ENCODE measurements at regions not wholly inside any gene's neighbourhood (a gene's known extent, or its start where the extent isn't known, plus 50 kb on each side); places are given as distances from the start of the nearest gene placed in this dataset.

- TF ChIP-seq CTCF (IDR thresholded peaks at IDR 0.05; ENCODE audit: low read length, missing control alignments) = no peak
- DNase-seq (ENCODE audit: low read depth) = no peak
Measured at GRCh38 chr1:208933984-208934525, 649.5 kb upstream of the CAMK1G start.

DNA sequence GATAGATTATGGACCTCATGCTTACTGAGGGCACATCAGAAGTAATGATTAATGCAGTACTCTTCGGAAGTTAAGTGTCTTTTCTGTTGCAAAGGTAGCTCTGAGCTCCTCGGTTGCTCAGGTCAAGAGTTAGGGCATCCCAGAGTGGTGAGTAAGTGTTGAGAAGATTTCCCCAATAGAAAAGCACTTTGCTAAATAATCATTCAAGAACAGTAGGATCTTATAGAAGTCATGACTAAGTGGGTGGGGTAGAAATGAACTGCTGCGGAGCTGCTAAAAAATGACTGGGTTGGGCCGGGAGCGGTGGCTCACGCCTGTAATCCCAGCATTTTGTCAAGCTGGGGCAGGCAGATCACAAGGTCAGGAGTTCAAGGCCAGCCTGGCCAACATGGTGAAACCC lies 648.6 kb upstream of the CAMK1G start:
- no peak for DNase-seq (ENCODE audit: low read depth)
- H3K4me3 ChIP-seq (replicated peaks; ENCODE audit: low read depth, low read length) = no peak overlapping the region
- no peak for TF ChIP-seq CTCF (IDR thresholded peaks at IDR 0.05; ENCODE audit: low read length, missing control alignments)

More at GRCh38 chr1:208933984-208934525, 649.5 kb upstream of the CAMK1G start:
- no peak overlapping the region for H3K4me3 ChIP-seq (replicated peaks; ENCODE audit: low read depth, low read length)

DNA sequence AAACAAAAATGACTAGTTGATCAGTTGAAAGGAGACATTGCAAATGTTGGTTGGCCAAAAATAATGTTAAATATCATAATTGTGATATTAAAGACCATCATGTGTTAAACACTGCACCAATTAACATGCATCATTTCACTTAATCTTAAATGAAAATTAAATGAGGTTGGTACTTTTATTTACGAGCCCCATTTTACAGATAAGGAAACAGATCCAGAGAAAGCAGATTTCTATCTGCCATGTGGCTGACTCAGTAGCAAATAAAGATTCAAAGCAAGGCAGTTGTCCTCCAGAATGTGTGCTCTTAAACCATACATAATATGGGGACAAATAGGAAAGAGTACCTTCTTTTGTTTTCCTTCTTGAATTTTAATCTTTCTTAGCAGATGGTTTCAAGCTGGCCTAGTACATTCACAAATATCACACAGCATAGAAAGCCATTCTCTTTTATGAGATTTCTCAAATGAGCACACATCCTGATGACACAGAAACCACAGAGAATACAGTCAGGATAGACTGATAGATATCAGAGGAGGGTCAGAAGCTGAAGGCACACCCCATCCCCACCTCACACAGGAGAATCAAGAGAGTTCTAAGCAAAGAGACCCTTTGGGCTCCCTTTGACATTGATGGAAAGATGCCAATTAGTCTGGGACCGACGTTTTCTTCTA lies 647.9 kb upstream of the CAMK1G start:
- DNase-seq (ENCODE audit: low read depth) = no peak
- no peak for TF ChIP-seq CTCF (IDR thresholded peaks at IDR 0.05; ENCODE audit: low read length, missing control alignments)
- H3K4me3 ChIP-seq (replicated peaks; ENCODE audit: low read depth, low read length) = no peak overlapping the region

DNA sequence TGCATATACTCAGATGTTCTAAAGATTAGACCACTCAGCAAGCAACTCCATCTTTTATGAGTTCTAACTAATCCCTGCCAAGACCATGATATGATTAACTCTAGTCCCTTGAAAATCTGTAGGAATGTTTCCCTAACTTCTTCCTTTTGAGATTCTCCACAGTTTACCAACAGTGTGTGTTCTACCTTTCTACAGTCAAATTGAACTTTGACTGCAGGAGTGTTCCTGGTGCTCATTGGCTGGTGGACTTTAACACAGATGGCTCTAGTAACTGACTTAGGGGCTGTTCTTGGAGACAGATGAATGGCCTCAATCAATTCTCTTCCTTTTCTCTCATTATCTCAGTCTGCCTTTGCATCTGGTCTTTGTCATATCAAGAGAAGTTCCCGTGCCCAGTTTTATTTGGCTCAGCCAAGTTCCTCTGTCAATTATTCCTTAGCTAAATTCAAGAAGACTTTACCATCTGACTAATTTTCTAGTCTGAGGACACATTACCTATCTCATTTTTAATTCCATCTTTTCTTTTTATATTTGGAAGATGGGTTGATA lies 643.9 kb upstream of the CAMK1G start:
- H3K4me3 ChIP-seq (replicated peaks; ENCODE audit: low read depth, low read length) = no peak overlapping the region
- DNase-seq (ENCODE audit: low read depth) = no peak
- no peak for TF ChIP-seq CTCF (IDR thresholded peaks at IDR 0.05; ENCODE audit: low read length, missing control alignments)

- no peak overlapping the region for H3K4me3 ChIP-seq (replicated peaks; ENCODE audit: low read depth, low read length)
- TF ChIP-seq CTCF (IDR thresholded peaks at IDR 0.05; ENCODE audit: low read length, missing control alignments) = no peak
- peak; percentile 61 for DNase-seq (ENCODE audit: low read depth)
Measured at GRCh38 chr1:208942394-208943130, 641.0 kb upstream of the CAMK1G start.

GRCh38 chr1:208943291-208943690 lies 640.2 kb upstream of the CAMK1G start:
- no peak for DNase-seq (ENCODE audit: low read depth)
- H3K4me3 ChIP-seq (replicated peaks; ENCODE audit: low read depth, low read length) = no peak overlapping the region
- TF ChIP-seq CTCF (IDR thresholded peaks at IDR 0.05; ENCODE audit: low read length, missing control alignments) = no peak

Data from fibroblast of pulmonary artery (primary cell).